Activated gamma-delta T cell treated with Interleukin-2 at 50 U/mL for 16 hours (primary cell): ENCODE measurements at regions not wholly inside any gene's neighbourhood (a gene's known extent, or its start where the extent isn't known, plus 50 kb on each side); places are given as distances from the start of the nearest gene placed in this dataset.
"Not testable (repeated sequence)": the region's sequence is repeated elsewhere in the genome, so short reads cannot be mapped to it uniquely, and the experiment has no call there.

ENCODE experiments used
- DNase-seq: peaks from one replicate; pipeline ENCODE4 v3.0.0-alpha.2; 2020

GRCh38 chr11:116061322-116061721 is 557.1 kb upstream of the CADM1 start:
- no peak for DNase-seq

GRCh38 chr11:116059919-116060318 is 555.7 kb upstream of the CADM1 start:
- DNase-seq, result no peak

- DNase-seq, result no peak
Measured at GRCh38 chr11:116057000-116057399, 552.8 kb upstream of the CADM1 start.

GRCh38 chr11:116055064-116055463 is 550.8 kb upstream of the CADM1 start:
- no peak for DNase-seq

GRCh38 chr11:116053548-116053919 is 549.3 kb upstream of the CADM1 start:
- DNase-seq, result no peak

- no peak for DNase-seq
Measured at GRCh38 chr11:116052603-116053547, 548.7 kb upstream of the CADM1 start.

- DNase-seq, result no peak
Measured at GRCh38 chr11:116051494-116051893, 547.3 kb upstream of the CADM1 start.

- DNase-seq, result no peak
Measured at GRCh38 chr11:116049383-116049782, 545.2 kb upstream of the CADM1 start.

- DNase-seq, result no peak
Measured at GRCh38 chr11:116046127-116046526, 541.9 kb upstream of the CADM1 start.

GRCh38 chr11:116044941-116045340 is 540.7 kb upstream of the CADM1 start:
- DNase-seq, result no peak

GRCh38 chr11:116044520-116044919 is 540.3 kb upstream of the CADM1 start:
- no peak for DNase-seq

GRCh38 chr11:116043857-116044256 is 539.6 kb upstream of the CADM1 start:
- DNase-seq, result no peak

- DNase-seq, result not testable (repeated sequence)
Measured at GRCh38 chr11:116043059-116043458, 538.8 kb upstream of the CADM1 start.

- no peak for DNase-seq
Measured at GRCh38 chr11:116042146-116042545, 537.9 kb upstream of the CADM1 start.

- no peak for DNase-seq
Measured at GRCh38 chr11:116037861-116038260, 533.6 kb upstream of the CADM1 start.

GRCh38 chr11:116035977-116036376 is 531.8 kb upstream of the CADM1 start:
- DNase-seq, result no peak

GRCh38 chr11:116033931-116034553 is 529.8 kb upstream of the CADM1 start:
- DNase-seq, result no peak

GRCh38 chr11:116030697-116031331 is 526.6 kb upstream of the CADM1 start:
- DNase-seq, result no peak

- DNase-seq, result not testable (repeated sequence)
Measured at GRCh38 chr11:116028506-116028905, 524.3 kb upstream of the CADM1 start.

GRCh38 chr11:115999437-115999836 is 495.2 kb upstream of the CADM1 start:
- DNase-seq, result no peak

- DNase-seq, result no peak
Measured at GRCh38 chr11:115996808-115997188, 492.6 kb upstream of the CADM1 start.

- no peak for DNase-seq
Measured at GRCh38 chr11:115996125-115996807, 492.1 kb upstream of the CADM1 start.

GRCh38 chr11:115993590-115993989 is 489.4 kb upstream of the CADM1 start:
- no peak for DNase-seq
